HEK293 (cell line): ENCODE measurements at regions not wholly inside any gene's neighbourhood (a gene's known extent, or its start where the extent isn't known, plus 50 kb on each side); places are given as distances from the start of the nearest gene placed in this dataset.

Experiments used
- CTCF ChIA-PET: fragments of 350-600 bp; formaldehyde crosslinking; extraction: SDS; loops from one replicate; lab custom pipeline; 2021; ENCODE audit warnings: antibody characterized with exemption; lab: Yijun Ruan, JAX
- POLR2A ChIA-PET: fragments of 300-600 bp; formaldehyde crosslinking; extraction: SDS; loops from one replicate; lab custom pipeline; 2020; ENCODE audit warnings: antibody characterized with exemption, inconsistent platforms; lab: Yijun Ruan, JAX
- H3K27ac ChIP-seq: fragments of 200-500 bp; sonication (Bioruptor generic); 2 replicates; pipeline ENCODE4 v1.5.1; 2014; ENCODE audit warnings: low read depth, low read length, control low read depth, inconsistent platforms; ENCODE audit errors: extremely low read depth
- H3K36me3 ChIP-seq, 2 experiments: fragments of 200-500 bp in 1 of 2; sonication (Bioruptor generic) in 1 of 2; 1 replicate in 1 of 2; 2 replicates in 1 of 2; pipeline ENCODE4 v1.5.1; 2014 to 2017; ENCODE audit warnings: inconsistent platforms in 2 of 2, low read length in 2 of 2; ENCODE audit not compliant: control insufficient read depth in 2 of 2, insufficient read depth in 1 of 2
- H3K4me1 ChIP-seq: fragments of 200-500 bp; sonication (Bioruptor generic); 2 replicates; pipeline ENCODE4 v1.5.1; 2014; ENCODE audit warnings: mild to moderate bottlenecking, low read length, inconsistent platforms; ENCODE audit not compliant: control insufficient read depth, insufficient read depth
- H3K4me3 ChIP-seq: 2 replicates; pipeline ENCODE4 v1.5.1; 2011; ENCODE audit warnings: low read depth, mild to moderate bottlenecking, control low read depth, low read length, moderate library complexity
- H3K9me3 ChIP-seq: fragments of 200-500 bp; sonication (Bioruptor generic); 2 replicates; pipeline ENCODE4 v1.5.1; 2014; ENCODE audit warnings: low read depth, low read length, inconsistent platforms; ENCODE audit not compliant: control insufficient read depth, insufficient read depth
- HOXC10 ChIP-seq: sonication (generic); formaldehyde crosslinking; IDR thresholded peaks from 2 replicates; pipeline ENCODE4 v1.8.1; 2023; ENCODE audit warnings: mild to moderate bottlenecking, missing genetic modification reagents
- IKZF3 ChIP-seq: fragments of 450-650 bp; IDR thresholded peaks from 2 replicates; pipeline ENCODE4 v1.5.0; 2018; ENCODE audit warnings: missing biosample characterization, mild to moderate bottlenecking, missing genetic modification characterization, moderate library complexity
- KLF10 ChIP-seq: fragments of 450-650 bp; IDR thresholded peaks from 2 replicates; pipeline ENCODE4 v1.5.1; 2018; ENCODE audit warnings: missing biosample characterization, mild to moderate bottlenecking, missing genetic modification characterization
- PRDM1 ChIP-seq: fragments of 450-650 bp; formaldehyde crosslinking; IDR thresholded peaks from 2 replicates; pipeline ENCODE4; 2016; ENCODE audit warnings: missing biosample characterization, missing genetic modification characterization
- ZFP3 ChIP-seq: fragments of 450-650 bp; formaldehyde crosslinking; IDR thresholded peaks from 2 replicates; pipeline ENCODE4 v1.5.1; 2016; ENCODE audit warnings: low read depth, missing biosample characterization, missing genetic modification characterization
- ZNF146 ChIP-seq: fragments of 450-650 bp; formaldehyde crosslinking; IDR thresholded peaks from 2 replicates; pipeline ENCODE4 v1.5.1; 2016; ENCODE audit warnings: missing biosample characterization, missing genetic modification characterization
- ZNF157 ChIP-seq: fragments of 450-650 bp; formaldehyde crosslinking; IDR thresholded peaks from 2 replicates; pipeline ENCODE4 v1.5.1; 2016; ENCODE audit warnings: missing biosample characterization, missing genetic modification characterization
- ZNF16 ChIP-seq: fragments of 450-650 bp; formaldehyde crosslinking; IDR thresholded peaks from 2 replicates; pipeline ENCODE4 v1.5.1; 2016; ENCODE audit warnings: low read depth, missing biosample characterization, missing genetic modification characterization
- ZNF239 ChIP-seq: fragments of 450-650 bp; formaldehyde crosslinking; IDR thresholded peaks from 2 replicates; pipeline ENCODE4 v1.5.1; 2016; ENCODE audit warnings: missing biosample characterization, missing genetic modification characterization
- ZNF274 ChIP-seq, 2 experiments: fragments of 200-500 bp in 1 of 2; fragments of 450-650 bp in 1 of 2; sonication (Bioruptor generic) in 1 of 2; formaldehyde crosslinking in 1 of 2; IDR thresholded peaks; 2 replicates each; pipeline versions ENCODE4 v1.5.1 to v1.6.1; 2014 to 2016; ENCODE audit warnings: borderline replicate concordance in 1 of 2, inconsistent platforms in 1 of 2, low read length in 1 of 2, missing biosample characterization in 1 of 2, missing genetic modification characterization in 1 of 2
- ZNF350 ChIP-seq: fragments of 450-650 bp; formaldehyde crosslinking; IDR thresholded peaks from 2 replicates; pipeline ENCODE4 v1.5.0; 2017; ENCODE audit warnings: missing biosample characterization, mild to moderate bottlenecking, missing genetic modification characterization
- ZNF354C ChIP-seq: fragments of 450-650 bp; formaldehyde crosslinking; IDR thresholded peaks from 2 replicates; pipeline ENCODE4 v1.5.1; 2016; ENCODE audit warnings: missing biosample characterization, missing genetic modification characterization, low read depth, borderline replicate concordance
- ZNF366 ChIP-seq: fragments of 450-650 bp; formaldehyde crosslinking; conservative IDR thresholded peaks from 2 replicates; pipeline ENCODE4 v1.5.1; 2016; ENCODE audit warnings: missing biosample characterization, missing genetic modification characterization
- ZNF394 ChIP-seq: fragments of 450-650 bp; formaldehyde crosslinking; IDR thresholded peaks from 2 replicates; pipeline ENCODE4 v1.5.1; 2016; ENCODE audit warnings: missing biosample characterization, missing genetic modification characterization, mild to moderate bottlenecking, moderate library complexity, borderline replicate concordance
- ZNF426 ChIP-seq: fragments of 450-650 bp; formaldehyde crosslinking; IDR thresholded peaks from 2 replicates; pipeline ENCODE4 v1.5.1; 2017; ENCODE audit warnings: missing biosample characterization, missing genetic modification characterization, mild to moderate bottlenecking, inconsistent platforms, moderate library complexity
- ZNF501 ChIP-seq: fragments of 450-650 bp; formaldehyde crosslinking; IDR thresholded peaks from 2 replicates; pipeline ENCODE4 v1.5.1; 2016; ENCODE audit warnings: missing biosample characterization, missing genetic modification characterization
- ZNF558 ChIP-seq: fragments of 450-650 bp; formaldehyde crosslinking; IDR thresholded peaks from 2 replicates; pipeline ENCODE4 v1.5.1; 2016; ENCODE audit warnings: missing biosample characterization, missing genetic modification characterization
- ZNF600 ChIP-seq: fragments of 450-650 bp; formaldehyde crosslinking; IDR thresholded peaks from 2 replicates; pipeline ENCODE4 v1.5.1; 2016; ENCODE audit warnings: missing biosample characterization, missing genetic modification characterization
- ZNF701 ChIP-seq: fragments of 450-650 bp; formaldehyde crosslinking; IDR thresholded peaks from 2 replicates; pipeline ENCODE4 v1.5.1; 2016; ENCODE audit warnings: missing biosample characterization, missing genetic modification characterization
- ZNF707 ChIP-seq: fragments of 450-650 bp; formaldehyde crosslinking; IDR thresholded peaks from 2 replicates; pipeline ENCODE4 v1.5.1; 2016; ENCODE audit warnings: missing biosample characterization, missing genetic modification characterization
- ZNF768 ChIP-seq: fragments of 450-650 bp; formaldehyde crosslinking; IDR thresholded peaks from 2 replicates; pipeline ENCODE4 v1.5.1; 2018; ENCODE audit warnings: missing biosample characterization, mild to moderate bottlenecking, missing genetic modification characterization
- ZNF837 ChIP-seq: fragments of 450-650 bp; formaldehyde crosslinking; IDR thresholded peaks from 2 replicates; pipeline ENCODE4 v1.5.1; 2016; ENCODE audit warnings: missing biosample characterization, missing genetic modification characterization
- ZNF843 ChIP-seq: fragments of 450-650 bp; formaldehyde crosslinking; IDR thresholded peaks from 2 replicates; pipeline ENCODE4 v1.5.1; 2016; ENCODE audit warnings: missing biosample characterization, missing genetic modification characterization
- ZSCAN30 ChIP-seq: fragments of 450-650 bp; IDR thresholded peaks from 2 replicates; pipeline ENCODE4 v1.5.1; 2018; ENCODE audit warnings: missing biosample characterization, mild to moderate bottlenecking, missing genetic modification characterization, moderate library complexity
- TF ChIP-seq, protein P1 (sequence below): fragments of 450-650 bp; formaldehyde crosslinking; IDR thresholded peaks from 2 replicates; pipeline ENCODE4 v1.5.1; 2016; ENCODE audit warnings: missing biosample characterization, missing genetic modification characterization
- TF ChIP-seq, protein P2 (sequence below): fragments of 450-650 bp; formaldehyde crosslinking; IDR thresholded peaks from 2 replicates; pipeline ENCODE4; 2016; ENCODE audit warnings: missing biosample characterization, missing genetic modification characterization
- TF ChIP-seq, protein P3 (sequence below): fragments of 450-650 bp; formaldehyde crosslinking; IDR thresholded peaks from 2 replicates; pipeline ENCODE4 v1.5.1; 2016; ENCODE audit warnings: missing biosample characterization, missing genetic modification characterization, low read depth
- TF ChIP-seq, protein P4 (sequence below): fragments of 450-650 bp; formaldehyde crosslinking; IDR thresholded peaks from 2 replicates; pipeline ENCODE4 v1.5.1; 2017; ENCODE audit warnings: missing biosample characterization, missing genetic modification characterization

GRCh38 chr3:124455891-124456290, 274.4 kb upstream of the UMPS start (continued):
- TF ChIP-seq, protein P1, sequence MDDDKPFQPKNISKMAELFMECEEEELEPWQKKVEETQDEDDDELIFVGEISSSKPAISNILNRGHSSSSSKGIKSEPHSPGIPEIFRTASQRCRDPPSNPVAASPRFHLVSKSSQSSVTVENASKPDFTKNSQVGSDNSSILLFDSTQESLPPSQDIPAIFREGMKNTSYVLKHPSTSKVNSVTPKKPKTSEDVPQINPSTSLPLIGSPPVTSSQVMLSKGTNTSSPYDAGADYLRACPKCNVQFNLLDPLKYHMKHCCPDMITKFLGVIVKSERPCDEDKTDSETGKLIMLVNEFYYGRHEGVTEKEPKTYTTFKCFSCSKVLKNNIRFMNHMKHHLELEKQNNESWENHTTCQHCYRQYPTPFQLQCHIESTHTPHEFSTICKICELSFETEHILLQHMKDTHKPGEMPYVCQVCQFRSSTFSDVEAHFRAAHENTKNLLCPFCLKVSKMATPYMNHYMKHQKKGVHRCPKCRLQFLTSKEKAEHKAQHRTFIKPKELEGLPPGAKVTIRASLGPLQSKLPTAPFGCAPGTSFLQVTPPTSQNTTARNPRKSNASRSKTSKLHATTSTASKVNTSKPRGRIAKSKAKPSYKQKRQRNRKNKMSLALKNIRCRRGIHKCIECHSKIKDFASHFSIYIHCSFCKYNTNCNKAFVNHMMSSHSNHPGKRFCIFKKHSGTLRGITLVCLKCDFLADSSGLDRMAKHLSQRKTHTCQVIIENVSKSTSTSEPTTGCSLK (tag by site-specific recombination): no peak
- no peak for TF ChIP-seq ZNF394 (tag by site-specific recombination)
- TF ChIP-seq, protein P2, sequence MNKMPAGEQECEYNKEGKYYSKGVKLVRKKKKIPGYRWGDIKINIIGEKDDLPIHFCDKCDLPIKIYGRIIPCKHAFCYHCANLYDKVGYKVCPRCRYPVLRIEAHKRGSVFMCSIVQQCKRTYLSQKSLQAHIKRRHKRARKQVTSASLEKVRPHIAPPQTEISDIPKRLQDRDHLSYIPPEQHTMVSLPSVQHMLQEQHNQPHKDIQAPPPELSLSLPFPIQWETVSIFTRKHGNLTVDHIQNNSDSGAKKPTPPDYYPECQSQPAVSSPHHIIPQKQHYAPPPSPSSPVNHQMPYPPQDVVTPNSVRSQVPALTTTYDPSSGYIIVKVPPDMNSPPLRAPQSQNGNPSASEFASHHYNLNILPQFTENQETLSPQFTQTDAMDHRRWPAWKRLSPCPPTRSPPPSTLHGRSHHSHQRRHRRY (tag by site-specific recombination): no peak
- no peak for TF ChIP-seq ZNF837 (tag by site-specific recombination)

- no peaks in the 10 kb centered on the region for H3K4me1 ChIP-seq
- CTCF ChIA-PET: interaction anchor here (0.6 to 1.9 kb wide), 4 partner anchors 11 to 1871 kb away, joined by 3 to 5 read pairs (median 4); no protein-coding TSS in a partner anchor
- TF ChIP-seq KLF10 (tag by site-specific recombination): no peak
- TF ChIP-seq ZNF843 (tag by site-specific recombination): no peak
- TF ChIP-seq ZNF701: no peak
- TF ChIP-seq ZNF354C: no peak
- TF ChIP-seq HOXC10 (CRISPR knock-in tag): no peak
- TF ChIP-seq ZNF558 (tag by site-specific recombination): no peak
- TF ChIP-seq ZNF350 (tag by site-specific recombination): no peak
- no peak for TF ChIP-seq ZNF239 (tag by site-specific recombination)
- TF ChIP-seq ZNF501 (tag by site-specific recombination): no peak
- TF ChIP-seq ZNF600 (tag by site-specific recombination): no peak
- no peak for TF ChIP-seq ZNF707 (tag by site-specific recombination)
- TF ChIP-seq ZNF274 (IDR thresholded peaks at IDR 0.05; ENCODE audit: low read length): no peak
- TF ChIP-seq ZNF274 (tag by site-specific recombination; IDR thresholded peaks at IDR 0.05; ENCODE audit: borderline replicate concordance): no peak
- TF ChIP-seq ZSCAN30: no peak
Measured at GRCh38 chr3:124456506-124456905, 273.7 kb upstream of the UMPS start.

GRCh38 chr3:124459678-124460077, 270.6 kb upstream of the UMPS start:
- Histone ChIP-seq H3K4me3 (no peak overlapping the region), H3K36me3 (no peaks in the 10 kb centered on the region), H3K4me1 (no peaks in the 10 kb centered on the region), H3K9me3 (no peaks in the 10 kb centered on the region), H3K27ac (no peak overlapping the region)
- POLR2A ChIA-PET: no interaction called here
- CTCF ChIA-PET: interaction anchor here (0.6 to 1.3 kb wide), 6 partner anchors 8 to 579 kb away, joined by 3 to 6 read pairs (median 3); no protein-coding TSS in a partner anchor
- TF ChIP-seq PRDM1 (tag by site-specific recombination): no peak
- TF ChIP-seq ZNF558 (tag by site-specific recombination): no peak
- TF ChIP-seq ZNF366 (tag by site-specific recombination): no peak
- no peak for TF ChIP-seq KLF10 (tag by site-specific recombination)
- TF ChIP-seq ZNF394 (tag by site-specific recombination): no peak
- TF ChIP-seq, protein P3, sequence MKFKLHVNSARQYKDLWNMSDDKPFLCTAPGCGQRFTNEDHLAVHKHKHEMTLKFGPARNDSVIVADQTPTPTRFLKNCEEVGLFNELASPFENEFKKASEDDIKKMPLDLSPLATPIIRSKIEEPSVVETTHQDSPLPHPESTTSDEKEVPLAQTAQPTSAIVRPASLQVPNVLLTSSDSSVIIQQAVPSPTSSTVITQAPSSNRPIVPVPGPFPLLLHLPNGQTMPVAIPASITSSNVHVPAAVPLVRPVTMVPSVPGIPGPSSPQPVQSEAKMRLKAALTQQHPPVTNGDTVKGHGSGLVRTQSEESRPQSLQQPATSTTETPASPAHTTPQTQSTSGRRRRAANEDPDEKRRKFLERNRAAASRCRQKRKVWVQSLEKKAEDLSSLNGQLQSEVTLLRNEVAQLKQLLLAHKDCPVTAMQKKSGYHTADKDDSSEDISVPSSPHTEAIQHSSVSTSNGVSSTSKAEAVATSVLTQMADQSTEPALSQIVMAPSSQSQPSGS (tag by site-specific recombination): no peak
- TF ChIP-seq ZNF707 (tag by site-specific recombination): no peak
- TF ChIP-seq ZNF426 (tag by site-specific recombination): no peak
- TF ChIP-seq ZNF146: no peak
- TF ChIP-seq ZNF768: no peak
- no peak for TF ChIP-seq ZFP3 (tag by site-specific recombination)
- TF ChIP-seq IKZF3: no peak
- no peak for TF ChIP-seq ZNF16 (tag by site-specific recombination)
- TF ChIP-seq ZNF157 (tag by site-specific recombination): no peak
- TF ChIP-seq, protein P4, sequence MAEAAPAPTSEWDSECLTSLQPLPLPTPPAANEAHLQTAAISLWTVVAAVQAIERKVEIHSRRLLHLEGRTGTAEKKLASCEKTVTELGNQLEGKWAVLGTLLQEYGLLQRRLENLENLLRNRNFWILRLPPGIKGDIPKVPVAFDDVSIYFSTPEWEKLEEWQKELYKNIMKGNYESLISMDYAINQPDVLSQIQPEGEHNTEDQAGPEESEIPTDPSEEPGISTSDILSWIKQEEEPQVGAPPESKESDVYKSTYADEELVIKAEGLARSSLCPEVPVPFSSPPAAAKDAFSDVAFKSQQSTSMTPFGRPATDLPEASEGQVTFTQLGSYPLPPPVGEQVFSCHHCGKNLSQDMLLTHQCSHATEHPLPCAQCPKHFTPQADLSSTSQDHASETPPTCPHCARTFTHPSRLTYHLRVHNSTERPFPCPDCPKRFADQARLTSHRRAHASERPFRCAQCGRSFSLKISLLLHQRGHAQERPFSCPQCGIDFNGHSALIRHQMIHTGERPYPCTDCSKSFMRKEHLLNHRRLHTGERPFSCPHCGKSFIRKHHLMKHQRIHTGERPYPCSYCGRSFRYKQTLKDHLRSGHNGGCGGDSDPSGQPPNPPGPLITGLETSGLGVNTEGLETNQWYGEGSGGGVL: no peak
- no peak for TF ChIP-seq ZNF239 (tag by site-specific recombination)

More at GRCh38 chr3:124456506-124456905, 273.7 kb upstream of the UMPS start:
- H3K36me3 ChIP-seq: no peaks in the 10 kb centered on the region
- no peak overlapping the region for H3K27ac ChIP-seq
- POLR2A ChIA-PET: no interaction called here
- H3K9me3 ChIP-seq: no peaks in the 10 kb centered on the region
- H3K4me3 ChIP-seq: no peak overlapping the region
